Fibroblast of lung (primary cell): ENCODE measurements at regions not wholly inside any gene's neighbourhood (a gene's known extent, or its start where the extent isn't known, plus 50 kb on each side); places are given as distances from the start of the nearest gene placed in this dataset.

Experiments used
- DNase-seq, 2 donors: peaks; one replicate each; pipeline versions ENCODE4 v3.0.0 to v3.0.0-alpha.2; 2010; ENCODE audit warnings: low read depth in 2 of 2
- H2AFZ ChIP-seq: 2 replicates; pipeline ENCODE4 v1.5.1; 2012; ENCODE audit warnings: low read length, control low read depth, inconsistent platforms
- H3K27ac ChIP-seq: 2 replicates; pipeline ENCODE4 v1.5.1; 2011; ENCODE audit warnings: low read length, control low read depth; ENCODE audit not compliant: insufficient read depth
- H3K27me3 ChIP-seq: 2 replicates; pipeline ENCODE4 v1.5.1; 2011; ENCODE audit warnings: mild to moderate bottlenecking, low read length; ENCODE audit not compliant: control insufficient read depth, insufficient read depth
- H3K36me3 ChIP-seq: 2 replicates; pipeline ENCODE4 v1.5.1; 2011; ENCODE audit warnings: low read length; ENCODE audit not compliant: control insufficient read depth, insufficient read depth
- H3K4me1 ChIP-seq: 2 replicates; pipeline ENCODE4 v1.5.1; 2011; ENCODE audit warnings: low read length; ENCODE audit not compliant: control insufficient read depth, insufficient read depth; ENCODE audit errors: extremely low read depth
- H3K4me2 ChIP-seq: 2 replicates; pipeline ENCODE4 v1.5.1; 2011; ENCODE audit warnings: low read length, control low read depth; ENCODE audit not compliant: insufficient read depth; ENCODE audit errors: extremely low read depth
- H3K4me3 ChIP-seq, 4 experiments: fragments of 200-600 bp in 1 of 4; sonication (generic) in 1 of 4; replicated peaks in 1 of 4; 2 replicates each; pipeline ENCODE4 v1.5.1; 2011 to 2016; ENCODE audit warnings: low read length in 4 of 4, low read depth in 3 of 4, mild to moderate bottlenecking in 3 of 4, control low read depth in 2 of 4, inconsistent platforms in 1 of 4, mixed read lengths in 1 of 4; ENCODE audit not compliant: insufficient read depth in 1 of 4; ENCODE audit errors: control extremely low read depth in 1 of 4
- H3K79me2 ChIP-seq: 2 replicates; pipeline ENCODE4 v1.5.1; 2012; ENCODE audit warnings: mild to moderate bottlenecking, low read length, inconsistent platforms; ENCODE audit not compliant: control insufficient read depth, insufficient read depth
- H3K9ac ChIP-seq: 2 replicates; pipeline ENCODE4 v1.5.1; 2011; ENCODE audit warnings: mild to moderate bottlenecking, low read length, control low read depth; ENCODE audit not compliant: insufficient read depth
- H3K9me3 ChIP-seq: 2 replicates; pipeline ENCODE4 v1.5.1; 2012; ENCODE audit warnings: low read depth, low read length; ENCODE audit not compliant: control insufficient read depth, insufficient read depth
- H4K20me1 ChIP-seq: 2 replicates; pipeline ENCODE4 v1.5.1; 2011; ENCODE audit warnings: low read length; ENCODE audit not compliant: control insufficient read depth, insufficient read depth; ENCODE audit errors: extremely low read depth
- CTCF ChIP-seq, 2 donors: IDR thresholded peaks in 1 of 2; conservative IDR thresholded peaks in 1 of 2; 1 replicate in 1 of 2; 2 replicates in 1 of 2; pipeline ENCODE4 v1.5.1; 2011 to 2012; ENCODE audit warnings: low read length in 2 of 2, control low read depth in 1 of 2, inconsistent platforms in 1 of 2, low read depth in 1 of 2, mild to moderate bottlenecking in 1 of 2
- EZH2 ChIP-seq: IDR thresholded peaks from 2 replicates; pipeline ENCODE4 v1.5.1; 2012; ENCODE audit warnings: low read length, control low read depth, mild to moderate bottlenecking; ENCODE audit errors: missing control alignments

- H3K9ac ChIP-seq, result no peak overlapping the region
- no peaks in the 10 kb centered on the region for H3K79me2 ChIP-seq
- no peak overlapping the region for H2AFZ ChIP-seq
- no peak overlapping the region for H3K4me2 ChIP-seq
- no peak for TF ChIP-seq CTCF (conservative IDR thresholded peaks at IDR 0.05 in 1 of 2, IDR thresholded peaks at IDR 0.05 in 1 of 2; ENCODE audit: low read depth in 1 of 2, low read length in 2 of 2)
- TF ChIP-seq EZH2, result no peak
- H4K20me1 ChIP-seq, result no peaks in the 10 kb centered on the region
- H3K36me3 ChIP-seq, result no peaks in the 10 kb centered on the region
- no peaks in the 10 kb centered on the region for H3K27me3 ChIP-seq
- H3K4me3 ChIP-seq, result no peak overlapping the region
- H3K27ac ChIP-seq, result no peak overlapping the region
- H3K9me3 ChIP-seq, result no peaks in the 10 kb centered on the region
- no peak for DNase-seq
- H3K4me1 ChIP-seq, result no peaks in the 10 kb centered on the region
Observed at GRCh38 chr4:173797296-173797695, 267.3 kb upstream of the HAND2 start.

GRCh38 chr4:173794662-173795061 is 264.6 kb upstream of the HAND2 start:
- Histone ChIP-seq H3K4me1 (no peaks in the 10 kb centered on the region), H3K4me3 (peak overlapping the region in 2 of 4 experiments; percentile 8 to 17), H4K20me1 (no peaks in the 10 kb centered on the region), H3K79me2 (no peaks in the 10 kb centered on the region), H3K27ac (peak overlapping the region; percentile 10), H3K36me3 (no peaks in the 10 kb centered on the region), H3K27me3 (no peaks in the 10 kb centered on the region), H3K9ac (no peak overlapping the region), H3K9me3 (no peaks in the 10 kb centered on the region), H3K4me2 (no peak overlapping the region), H2AFZ (no peak overlapping the region)
- DNase-seq, result peak; percentile 50 to 78
- TF ChIP-seq EZH2, result no peak
- no peak for TF ChIP-seq CTCF (conservative IDR thresholded peaks at IDR 0.05 in 1 of 2, IDR thresholded peaks at IDR 0.05 in 1 of 2; ENCODE audit: low read depth in 1 of 2, low read length in 2 of 2)

- no peaks in the 10 kb centered on the region for H3K79me2 ChIP-seq
- H3K9me3 ChIP-seq, result no peaks in the 10 kb centered on the region
- TF ChIP-seq CTCF (conservative IDR thresholded peaks at IDR 0.05 in 1 of 2, IDR thresholded peaks at IDR 0.05 in 1 of 2; ENCODE audit: low read depth in 1 of 2, low read length in 2 of 2) (no peak), EZH2 (no peak)
- H3K4me3 ChIP-seq, result peak overlapping the region in 1 of 4 experiments; percentile 17
- H2AFZ ChIP-seq, result no peak overlapping the region
- no peak overlapping the region for H3K9ac ChIP-seq
- H3K27me3 ChIP-seq, result no peaks in the 10 kb centered on the region
- H4K20me1 ChIP-seq, result no peaks in the 10 kb centered on the region
- DNase-seq, result peak; percentile 6 to 64
- peak overlapping the region; percentile 44 for H3K4me2 ChIP-seq
- no peaks in the 10 kb centered on the region for H3K4me1 ChIP-seq
- H3K36me3 ChIP-seq, result no peaks in the 10 kb centered on the region
- peak overlapping the region; percentile 10 for H3K27ac ChIP-seq
Observed at GRCh38 chr4:173793937-173794510, 264.0 kb upstream of the HAND2 start.
